ENCODE measurements at regions not wholly inside any gene's neighbourhood (a gene's known extent, or its start where the extent isn't known, plus 50 kb on each side); places are given as distances from the start of the nearest gene placed in this dataset.

- DNase-seq: no peak
Observed at GRCh38 chr7:31171216-31171785, 119.2 kb downstream of the ADCYAP1R1 start.
